ENCODE measurements at regions not wholly inside any gene's neighbourhood (a gene's known extent, or its start where the extent isn't known, plus 50 kb on each side); places are given as distances from the start of the nearest gene placed in this dataset.
"Not testable (repeated sequence)": the region's sequence is repeated elsewhere in the genome, so short reads cannot be mapped to it uniquely, and the experiment has no call there.

GRCh38 chr4:189703000-189703399, 237.7 kb upstream of the FRG1 start:
- TF ChIP-seq, protein P1, sequence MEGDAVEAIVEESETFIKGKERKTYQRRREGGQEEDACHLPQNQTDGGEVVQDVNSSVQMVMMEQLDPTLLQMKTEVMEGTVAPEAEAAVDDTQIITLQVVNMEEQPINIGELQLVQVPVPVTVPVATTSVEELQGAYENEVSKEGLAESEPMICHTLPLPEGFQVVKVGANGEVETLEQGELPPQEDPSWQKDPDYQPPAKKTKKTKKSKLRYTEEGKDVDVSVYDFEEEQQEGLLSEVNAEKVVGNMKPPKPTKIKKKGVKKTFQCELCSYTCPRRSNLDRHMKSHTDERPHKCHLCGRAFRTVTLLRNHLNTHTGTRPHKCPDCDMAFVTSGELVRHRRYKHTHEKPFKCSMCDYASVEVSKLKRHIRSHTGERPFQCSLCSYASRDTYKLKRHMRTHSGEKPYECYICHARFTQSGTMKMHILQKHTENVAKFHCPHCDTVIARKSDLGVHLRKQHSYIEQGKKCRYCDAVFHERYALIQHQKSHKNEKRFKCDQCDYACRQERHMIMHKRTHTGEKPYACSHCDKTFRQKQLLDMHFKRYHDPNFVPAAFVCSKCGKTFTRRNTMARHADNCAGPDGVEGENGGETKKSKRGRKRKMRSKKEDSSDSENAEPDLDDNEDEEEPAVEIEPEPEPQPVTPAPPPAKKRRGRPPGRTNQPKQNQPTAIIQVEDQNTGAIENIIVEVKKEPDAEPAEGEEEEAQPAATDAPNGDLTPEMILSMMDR (IDR thresholded peaks at IDR 0.05; ENCODE audit: low read depth, low read length), result not testable (repeated sequence)
- TF ChIP-seq EZH2phosphoT487 (IDR thresholded peaks at IDR 0.05; ENCODE audit: low read depth), result not testable (repeated sequence)
